ENCODE measurements at regions not wholly inside any gene's neighbourhood (a gene's known extent, or its start where the extent isn't known, plus 50 kb on each side); places are given as distances from the start of the nearest gene placed in this dataset.

DNA sequence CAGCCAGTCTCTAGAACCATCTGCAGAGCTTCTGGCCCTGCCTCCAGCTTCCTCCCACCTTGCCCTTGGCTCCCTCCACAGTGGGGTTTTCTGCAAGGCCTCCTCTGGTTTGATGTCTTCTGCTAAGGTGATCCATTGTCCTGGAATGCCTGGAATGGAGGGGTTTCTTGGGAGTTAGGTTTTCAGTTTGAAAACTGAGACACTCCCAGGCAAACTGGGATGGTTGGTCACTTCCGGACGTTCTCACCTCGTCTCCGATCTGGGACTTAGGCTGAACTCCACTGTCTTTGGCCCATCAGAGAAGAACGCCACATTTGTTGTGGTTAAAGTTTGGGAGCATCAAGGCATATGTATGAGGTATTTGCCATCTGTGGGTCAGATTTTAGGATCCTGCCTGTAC is 77.4 kb upstream of the KLHL25 start:
- Mint-ChIP-seq H3K27ac (no peak overlapping the region), H3K4me3 (no peak overlapping the region)

GRCh38 chr15:85874236-85874635 is 79.5 kb upstream of the KLHL25 start:
- no peak overlapping the region for H3K27ac Mint-ChIP-seq
- H3K36me3 Mint-ChIP-seq (ENCODE audit: insufficient read depth): no peaks in the 10 kb centered on the region
- H3K4me3 Mint-ChIP-seq: no peak overlapping the region
- no peaks in the 10 kb centered on the region for H3K9me3 Mint-ChIP-seq
- H3K27me3 Mint-ChIP-seq: peaks cover 52 to 83% of the 10 kb centered on the region in 2 donors
- ATAC-seq (replicated peaks) (no peak), DNase-seq (no peak)
- peaks cover 0 to 8% of the 10 kb centered on the region in 2 donors for H3K4me1 Mint-ChIP-seq (ENCODE audit: low read depth in 2 of 2)

More for the DNA sequence above, 77.4 kb upstream of the KLHL25 start:
- DNase-seq: no peak
- no peak for ATAC-seq (replicated peaks)
- peaks cover 40 to 66% of the 10 kb centered on the region in 2 donors for H3K27me3 Mint-ChIP-seq
- no peaks in the 10 kb centered on the region for H3K9me3 Mint-ChIP-seq
- H3K36me3 Mint-ChIP-seq (ENCODE audit: insufficient read depth): no peaks in the 10 kb centered on the region
- H3K4me1 Mint-ChIP-seq (ENCODE audit: low read depth in 2 of 2): peaks cover 0 to 6% of the 10 kb centered on the region in 2 donors

DNA sequence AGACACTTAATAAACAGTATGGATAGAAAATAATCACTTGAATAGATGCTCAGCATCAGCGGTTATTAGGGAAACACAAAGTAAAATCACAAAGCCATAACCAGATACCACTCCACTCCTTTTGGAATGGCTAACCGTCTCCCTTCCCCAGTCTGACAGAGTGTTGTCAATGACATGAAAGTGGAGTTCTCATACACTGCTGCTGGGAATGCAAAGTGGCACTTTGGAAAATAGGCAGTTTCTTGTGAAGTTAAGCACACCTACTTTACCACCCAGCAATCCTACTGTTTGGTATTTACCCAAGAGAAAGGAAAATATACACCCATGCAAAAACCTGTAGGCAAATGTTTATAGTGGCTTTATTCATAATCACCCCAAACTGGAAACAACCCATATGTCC is 81.0 kb upstream of the KLHL25 start:
- no peak overlapping the region for H3K4me3 Mint-ChIP-seq

GRCh38 chr15:85878828-85879225 is 84.1 kb upstream of the KLHL25 start:
- no peak for DNase-seq
- H3K9me3 Mint-ChIP-seq: no peaks in the 10 kb centered on the region
- H3K4me3 Mint-ChIP-seq: no peak overlapping the region
- H3K4me1 Mint-ChIP-seq (ENCODE audit: low read depth in 2 of 2): peaks cover 0 to 6% of the 10 kb centered on the region in 2 donors
- no peak overlapping the region for H3K27ac Mint-ChIP-seq
- no peak for ATAC-seq (replicated peaks)
- no peaks in the 10 kb centered on the region for H3K36me3 Mint-ChIP-seq (ENCODE audit: insufficient read depth)
- peaks cover 42 to 75% of the 10 kb centered on the region in 2 donors for H3K27me3 Mint-ChIP-seq

More for the DNA sequence above, 81.0 kb upstream of the KLHL25 start:
- Mint-ChIP-seq H3K4me1 (ENCODE audit: low read depth in 2 of 2) (peaks cover 0 to 12% of the 10 kb centered on the region in 2 donors), H3K27ac (no peak overlapping the region), H3K27me3 (peaks cover 52 to 93% of the 10 kb centered on the region in 2 donors), H3K9me3 (no peaks in the 10 kb centered on the region), H3K36me3 (ENCODE audit: insufficient read depth) (no peaks in the 10 kb centered on the region)
- no peak for DNase-seq
- ATAC-seq (replicated peaks): no peak

DNA sequence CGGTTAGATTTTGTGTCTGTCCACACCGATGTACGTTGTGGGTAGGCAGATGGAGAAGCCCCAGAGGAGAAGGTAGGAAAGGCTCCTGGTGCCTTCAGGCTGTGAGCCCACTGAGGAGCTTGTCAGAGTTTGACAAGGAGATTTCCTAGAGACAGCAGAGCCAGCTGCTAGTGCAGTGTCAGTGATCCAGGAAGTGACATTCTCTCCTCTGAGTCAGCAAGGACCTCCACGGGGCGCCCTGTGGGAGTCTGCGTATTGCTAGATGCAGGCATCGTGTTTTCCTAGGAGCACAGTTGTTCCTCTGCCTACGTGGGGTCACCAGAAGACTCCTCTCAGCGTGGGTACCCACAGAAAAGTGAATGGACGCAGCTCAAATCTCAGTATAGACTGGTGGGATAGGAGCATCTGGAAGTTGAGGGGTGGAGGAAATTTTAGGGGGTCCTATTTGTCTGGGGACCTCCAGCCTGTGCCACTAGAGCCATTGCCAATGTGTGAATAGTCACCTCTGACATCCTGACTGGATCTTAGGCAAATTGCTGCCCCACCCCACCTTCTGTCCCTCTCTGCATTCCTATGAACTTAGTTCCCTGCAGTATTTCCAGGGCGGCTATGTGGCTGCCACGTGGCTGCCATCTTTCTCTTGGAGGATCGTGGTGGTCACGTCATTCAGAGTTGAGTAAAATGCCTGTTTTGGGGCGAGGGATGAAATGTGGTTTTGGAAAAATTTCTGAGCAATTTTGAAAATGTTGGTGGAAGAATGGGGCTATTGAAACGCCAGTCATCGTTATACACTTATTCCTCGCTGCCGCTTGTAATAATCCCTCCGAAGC is 84.8 kb upstream of the KLHL25 start:
- ATAC-seq (replicated peaks) (no peak), DNase-seq (no peak)
- Mint-ChIP-seq H3K9me3 (no peaks in the 10 kb centered on the region), H3K4me3 (no peak overlapping the region), H3K36me3 (ENCODE audit: insufficient read depth) (no peaks in the 10 kb centered on the region), H3K27me3 (peaks cover 44 to 71% of the 10 kb centered on the region in 2 donors), H3K4me1 (ENCODE audit: low read depth in 2 of 2) (peaks cover 0 to 6% of the 10 kb centered on the region in 2 donors), H3K27ac (no peak overlapping the region)

DNA sequence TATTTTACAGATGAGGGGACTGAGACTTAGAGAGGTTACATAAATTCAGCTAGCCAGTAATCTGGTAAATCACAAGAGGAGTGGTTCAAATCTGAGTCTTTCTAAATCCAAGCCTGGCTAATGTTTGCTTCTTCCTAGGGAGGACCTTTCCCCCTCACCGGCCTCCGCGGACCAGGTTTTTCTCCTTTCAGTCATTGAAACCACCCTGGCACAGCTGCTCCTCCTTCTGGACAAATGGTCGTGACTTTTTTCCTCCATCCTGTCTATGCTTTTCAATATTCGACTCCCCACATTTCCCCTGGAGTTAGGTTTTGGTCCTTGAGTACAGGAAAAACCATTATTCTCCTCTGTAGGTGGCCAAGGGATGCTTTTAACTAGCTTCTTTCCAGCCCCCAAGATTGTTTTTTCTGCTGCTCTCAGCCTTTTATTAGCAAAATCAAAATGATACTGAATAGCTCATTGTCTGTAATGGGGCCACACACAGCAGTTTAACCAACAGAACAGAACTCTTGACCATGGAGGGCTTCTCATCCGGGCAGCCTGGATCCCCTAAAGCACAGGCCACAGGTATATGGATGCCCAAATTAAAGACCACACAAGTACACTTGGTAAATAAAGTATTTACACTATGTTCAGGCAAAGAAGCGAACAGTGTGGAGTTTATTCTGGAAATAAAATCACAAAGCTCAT is 85.9 kb upstream of the KLHL25 start:
- H3K9me3 Mint-ChIP-seq: no peaks in the 10 kb centered on the region
- no peak overlapping the region for H3K4me3 Mint-ChIP-seq
- H3K27ac Mint-ChIP-seq: no peak overlapping the region
- no peaks in the 10 kb centered on the region for H3K36me3 Mint-ChIP-seq (ENCODE audit: insufficient read depth)
- peaks cover 0 to 12% of the 10 kb centered on the region in 2 donors for H3K4me1 Mint-ChIP-seq (ENCODE audit: low read depth in 2 of 2)
- ATAC-seq (replicated peaks) (no peak), DNase-seq (no peak)
- H3K27me3 Mint-ChIP-seq: peaks cover 44 to 72% of the 10 kb centered on the region in 2 donors

DNA sequence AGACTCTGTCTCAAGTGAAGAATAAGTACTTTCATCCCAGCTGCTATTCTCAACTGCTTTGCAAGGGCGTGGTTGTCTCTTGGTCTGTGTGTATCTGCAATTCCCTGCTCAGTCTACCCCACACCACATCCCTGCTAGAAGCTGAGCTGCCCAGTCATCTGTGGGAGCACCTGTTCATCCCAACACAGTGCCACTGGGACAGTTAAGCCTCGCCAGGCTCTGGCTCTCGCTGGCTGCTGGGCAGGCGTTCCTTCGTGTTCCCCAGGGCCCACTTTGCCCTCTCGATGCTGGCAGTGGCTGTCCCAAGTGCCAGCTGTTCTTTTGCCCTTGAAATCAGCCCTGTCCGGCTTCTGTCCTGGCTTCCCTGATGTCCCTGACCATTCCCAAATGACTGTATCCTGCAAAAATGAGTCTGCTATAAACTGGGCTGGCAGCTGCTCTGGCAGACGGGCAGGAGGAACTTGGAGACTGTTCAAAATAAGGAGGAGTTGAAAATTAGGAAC is 91.6 kb upstream of the KLHL25 start:
- no peak for ATAC-seq (replicated peaks)
- Mint-ChIP-seq H3K4me3 (no peak overlapping the region), H3K27me3 (peaks cover 39 to 56% of the 10 kb centered on the region in 2 donors), H3K27ac (peak overlapping the region in 1 of 2 donors; percentile 54), H3K36me3 (ENCODE audit: insufficient read depth) (no peaks in the 10 kb centered on the region), H3K4me1 (ENCODE audit: low read depth in 2 of 2) (peaks cover 0 to 19% of the 10 kb centered on the region in 2 donors), H3K9me3 (no peaks in the 10 kb centered on the region)
- no peak for DNase-seq

GRCh38 chr15:85889956-85890619 is 95.4 kb upstream of the KLHL25 start:
- H3K27ac Mint-ChIP-seq: peak overlapping the region in 1 of 2 donors; percentile 82
- no peaks in the 10 kb centered on the region for H3K9me3 Mint-ChIP-seq
- peaks cover 0 to 19% of the 10 kb centered on the region in 2 donors for H3K4me1 Mint-ChIP-seq (ENCODE audit: low read depth in 2 of 2)
- peak overlapping the region in 1 of 2 donors; percentile 64 for H3K4me3 Mint-ChIP-seq
- ATAC-seq (replicated peaks) (no peak), DNase-seq (no peak)
- no peaks in the 10 kb centered on the region for H3K36me3 Mint-ChIP-seq (ENCODE audit: insufficient read depth)
- H3K27me3 Mint-ChIP-seq: peaks cover 41 to 55% of the 10 kb centered on the region in 2 donors

- peaks cover 0 to 15% of the 10 kb centered on the region in 2 donors for H3K4me1 Mint-ChIP-seq (ENCODE audit: low read depth in 2 of 2)
- no peaks in the 10 kb centered on the region for H3K9me3 Mint-ChIP-seq
- H3K4me3 Mint-ChIP-seq: peak overlapping the region in 1 of 2 donors; percentile 64
- DNase-seq: no peak
- H3K27ac Mint-ChIP-seq: peak overlapping the region; percentile 4 to 82
- H3K36me3 Mint-ChIP-seq (ENCODE audit: insufficient read depth): no peaks in the 10 kb centered on the region
- ATAC-seq (replicated peaks): no peak
- peaks cover 36 to 49% of the 10 kb centered on the region in 2 donors for H3K27me3 Mint-ChIP-seq
Observed at GRCh38 chr15:85890620-85890980, 95.9 kb upstream of the KLHL25 start.

DNA sequence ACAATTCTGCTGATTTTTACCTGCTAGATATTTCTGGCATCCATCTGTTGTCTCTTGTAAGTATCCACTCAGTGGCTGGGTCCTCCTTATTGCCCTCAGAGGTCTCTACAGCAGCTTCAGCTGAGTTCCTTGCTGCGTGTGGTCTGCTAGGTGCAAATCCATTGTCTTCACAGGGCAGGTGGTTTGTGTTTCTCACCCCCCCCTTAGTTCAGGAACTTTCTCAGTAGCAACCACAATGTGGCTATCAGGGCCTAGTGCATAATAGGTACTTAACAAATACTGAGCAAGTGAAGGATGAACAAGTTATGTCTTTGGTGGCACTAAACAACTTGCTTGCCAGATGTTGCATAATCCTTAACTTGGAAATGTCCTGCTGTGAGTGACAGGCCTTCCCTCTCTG is 96.7 kb upstream of the KLHL25 start:
- Mint-ChIP-seq H3K36me3 (ENCODE audit: insufficient read depth) (peaks cover 3% of the 10 kb centered on the region), H3K27ac (peak overlapping the region in 1 of 2 donors; percentile 82), H3K9me3 (peaks cover 0 to 2% of the 10 kb centered on the region in 2 donors), H3K4me1 (ENCODE audit: low read depth in 2 of 2) (peaks cover 0 to 17% of the 10 kb centered on the region in 2 donors), H3K27me3 (peaks cover 32 to 41% of the 10 kb centered on the region in 2 donors), H3K4me3 (peak overlapping the region in 1 of 2 donors; percentile 64)
- DNase-seq (no peak), ATAC-seq (replicated peaks) (peak; percentile 79)

DNA sequence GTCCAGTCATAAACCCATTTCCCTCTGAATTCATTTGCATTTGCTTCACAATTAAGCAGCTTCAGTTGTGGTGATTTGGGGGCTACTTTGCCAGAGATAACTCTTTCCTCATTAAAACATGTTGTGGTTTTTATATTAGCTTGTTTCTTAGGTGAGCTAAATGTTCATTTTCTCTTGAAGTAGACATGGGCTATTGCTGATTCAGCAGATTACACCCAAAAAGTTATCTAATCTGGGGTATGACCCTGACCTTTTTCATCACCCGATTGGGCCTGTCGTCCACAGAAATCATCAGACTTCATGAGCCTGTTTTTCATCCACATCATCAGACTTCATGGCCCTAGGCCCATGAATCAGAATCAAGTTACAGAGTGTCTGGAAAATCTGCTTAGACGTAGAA is 97.5 kb upstream of the KLHL25 start:
- Mint-ChIP-seq H3K4me1 (ENCODE audit: low read depth in 2 of 2) (peaks cover 6 to 25% of the 10 kb centered on the region in 2 donors), H3K27ac (no peak overlapping the region), H3K9me3 (peaks cover 0 to 10% of the 10 kb centered on the region in 2 donors), H3K36me3 (ENCODE audit: insufficient read depth) (peaks cover 8% of the 10 kb centered on the region), H3K27me3 (peaks cover 28 to 35% of the 10 kb centered on the region in 2 donors), H3K4me3 (no peak overlapping the region)
- DNase-seq: no peak
- ATAC-seq (replicated peaks): no peak

DNA sequence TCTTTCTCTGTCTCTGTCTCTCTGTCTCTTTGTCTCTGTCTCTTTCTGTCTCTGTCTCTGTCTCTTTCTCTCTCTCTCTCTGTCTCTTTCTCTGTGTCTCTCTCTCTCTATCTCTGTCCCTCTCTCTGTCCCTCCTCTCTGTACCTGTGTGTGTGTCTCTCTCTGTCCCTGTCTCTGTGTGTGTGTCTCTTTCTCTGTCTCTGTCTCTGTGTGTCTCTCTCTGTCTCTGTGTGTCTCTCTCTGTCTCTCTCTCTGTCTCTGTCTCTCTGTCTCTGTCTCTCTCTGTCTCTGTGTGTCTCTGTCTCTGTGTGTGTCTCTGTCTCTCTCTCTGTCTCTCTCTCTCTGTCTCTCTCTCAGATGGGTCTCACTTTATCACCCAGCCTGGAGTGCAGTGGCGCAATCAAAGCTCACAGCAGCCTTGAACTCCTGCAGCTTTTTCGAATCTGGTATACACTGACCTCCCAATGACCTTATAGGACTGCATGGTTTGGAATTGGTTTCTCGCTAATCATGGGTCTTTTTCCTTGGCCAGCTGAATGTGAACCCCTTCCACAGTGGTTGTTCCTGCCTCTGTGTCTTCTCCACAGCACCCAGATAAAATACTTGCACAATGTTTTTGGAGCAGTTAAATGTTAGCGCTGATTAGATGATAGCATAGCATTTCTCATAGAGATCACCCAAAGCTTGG is 102.6 kb upstream of the KLHL25 start:
- H3K4me3 Mint-ChIP-seq: peak overlapping the region in 1 of 2 donors; percentile 2
- DNase-seq: no peak
- peaks cover 9 to 17% of the 10 kb centered on the region in 2 donors for H3K4me1 Mint-ChIP-seq (ENCODE audit: low read depth in 2 of 2)
- peak overlapping the region; percentile 51 to 53 for H3K27ac Mint-ChIP-seq
- H3K9me3 Mint-ChIP-seq: peaks cover 0 to 14% of the 10 kb centered on the region in 2 donors
- ATAC-seq (replicated peaks): no peak
- H3K27me3 Mint-ChIP-seq: peaks cover 26 to 31% of the 10 kb centered on the region in 2 donors
- peaks cover 12% of the 10 kb centered on the region for H3K36me3 Mint-ChIP-seq (ENCODE audit: insufficient read depth)
